HL-60 (cell line): ENCODE measurements at regions not wholly inside any gene's neighbourhood (a gene's known extent, or its start where the extent isn't known, plus 50 kb on each side); places are given as distances from the start of the nearest gene placed in this dataset.
A peak's percentile ranks its signal among the peaks of the same experiment; 100 is the strongest.

Experiments
- DNase-seq, 2 experiments: peaks; one replicate each; pipeline ENCODE4 v3.0.0-alpha.2; 2010 to 2020; ENCODE audit warnings: low read depth in 1 of 2, low spot score in 1 of 2
- H3K27ac ChIP-seq: fragments of 250-450 bp; sonication (Bioruptor Pico); replicated peaks from 2 replicates; pipeline ENCODE4 v1.5.1; 2020; ENCODE audit warnings: mild to moderate bottlenecking, moderate library complexity
- H3K27me3 ChIP-seq: fragments of 250-450 bp; sonication (Bioruptor Pico); 2 replicates; pipeline ENCODE4 v1.5.1; 2021; ENCODE audit warnings: mild to moderate bottlenecking, moderate library complexity; ENCODE audit not compliant: insufficient read depth, poor library complexity, severe bottlenecking
- H3K4me3 ChIP-seq: replicated peaks from 2 replicates; pipeline ENCODE4 v1.5.1; 2011; ENCODE audit warnings: mild to moderate bottlenecking, control low read depth, low read length; ENCODE audit not compliant: insufficient read depth
- CTCF ChIP-seq: IDR thresholded peaks from one replicate; pipeline ENCODE4 v1.5.1; 2011; ENCODE audit warnings: low read length, control low read depth, inconsistent platforms; ENCODE audit not compliant: insufficient read depth
- GABPA ChIP-seq: IDR thresholded peaks from 2 replicates; pipeline ENCODE4 v1.6.1; 2012; ENCODE audit warnings: low read depth
- POLR2AphosphoS5 ChIP-seq: IDR thresholded peaks from 2 replicates; pipeline ENCODE4 v1.6.1; 2012; ENCODE audit warnings: low read depth
- SPI1 ChIP-seq: IDR thresholded peaks from 2 replicates; pipeline ENCODE4 v1.6.1; 2012; ENCODE audit warnings: low read depth, mild to moderate bottlenecking, borderline replicate concordance
- TF ChIP-seq, protein P1 (sequence below): IDR thresholded peaks from 2 replicates; pipeline ENCODE4 v1.6.1; 2012; ENCODE audit warnings: low read depth; ENCODE audit not compliant: insufficient replicate concordance

DNA sequence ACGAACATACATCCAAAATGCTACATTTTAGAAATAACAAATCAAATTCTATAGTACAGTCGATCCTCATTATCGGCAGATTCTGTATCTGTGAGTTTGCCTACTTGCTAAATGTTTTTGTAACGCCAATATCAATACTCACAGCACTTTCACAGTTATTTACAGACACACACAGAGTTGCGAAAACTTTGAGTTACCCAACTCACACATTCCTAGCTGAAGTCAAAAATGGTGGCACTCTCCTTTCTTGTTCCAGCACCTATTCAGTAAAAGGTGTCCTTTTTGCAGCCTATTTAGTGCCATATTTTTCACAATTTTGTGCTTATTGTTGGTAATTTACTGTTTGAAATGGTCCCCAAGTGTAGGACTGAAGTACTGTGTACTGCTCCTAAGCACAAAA, 161.7 kb downstream of the AKR1D1 start:
- no peak for DNase-seq
- no peak for TF ChIP-seq SPI1
- H3K4me3 ChIP-seq = no peak overlapping the region
- no peaks in the 10 kb centered on the region for H3K27me3 ChIP-seq
- H3K27ac ChIP-seq = no peak overlapping the region

- H3K4me3 ChIP-seq = no peak overlapping the region
These were observed 162.7 kb downstream of the AKR1D1 start for GRCh38 chr7:138238734-138239659.

DNA sequence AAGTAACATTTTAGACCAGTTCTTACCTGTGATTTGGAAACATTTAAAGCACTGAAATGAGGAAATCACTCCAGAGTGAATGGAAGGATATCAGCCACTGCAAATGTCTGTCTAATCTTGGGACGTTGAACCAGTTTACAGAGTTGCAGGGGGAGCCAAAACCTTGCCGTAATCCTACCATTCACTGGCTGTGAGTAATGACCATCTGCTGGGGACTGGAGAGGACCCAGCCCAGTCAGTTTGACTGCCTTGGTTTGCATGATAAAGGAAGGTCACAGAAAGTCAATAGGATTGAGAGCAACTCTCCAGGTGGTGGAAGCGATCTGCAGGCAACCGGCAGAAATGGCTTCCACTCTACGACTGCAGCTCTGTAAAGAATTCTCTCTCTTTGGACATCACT, 167.2 kb downstream of the AKR1D1 start:
- TF ChIP-seq, protein P1, sequence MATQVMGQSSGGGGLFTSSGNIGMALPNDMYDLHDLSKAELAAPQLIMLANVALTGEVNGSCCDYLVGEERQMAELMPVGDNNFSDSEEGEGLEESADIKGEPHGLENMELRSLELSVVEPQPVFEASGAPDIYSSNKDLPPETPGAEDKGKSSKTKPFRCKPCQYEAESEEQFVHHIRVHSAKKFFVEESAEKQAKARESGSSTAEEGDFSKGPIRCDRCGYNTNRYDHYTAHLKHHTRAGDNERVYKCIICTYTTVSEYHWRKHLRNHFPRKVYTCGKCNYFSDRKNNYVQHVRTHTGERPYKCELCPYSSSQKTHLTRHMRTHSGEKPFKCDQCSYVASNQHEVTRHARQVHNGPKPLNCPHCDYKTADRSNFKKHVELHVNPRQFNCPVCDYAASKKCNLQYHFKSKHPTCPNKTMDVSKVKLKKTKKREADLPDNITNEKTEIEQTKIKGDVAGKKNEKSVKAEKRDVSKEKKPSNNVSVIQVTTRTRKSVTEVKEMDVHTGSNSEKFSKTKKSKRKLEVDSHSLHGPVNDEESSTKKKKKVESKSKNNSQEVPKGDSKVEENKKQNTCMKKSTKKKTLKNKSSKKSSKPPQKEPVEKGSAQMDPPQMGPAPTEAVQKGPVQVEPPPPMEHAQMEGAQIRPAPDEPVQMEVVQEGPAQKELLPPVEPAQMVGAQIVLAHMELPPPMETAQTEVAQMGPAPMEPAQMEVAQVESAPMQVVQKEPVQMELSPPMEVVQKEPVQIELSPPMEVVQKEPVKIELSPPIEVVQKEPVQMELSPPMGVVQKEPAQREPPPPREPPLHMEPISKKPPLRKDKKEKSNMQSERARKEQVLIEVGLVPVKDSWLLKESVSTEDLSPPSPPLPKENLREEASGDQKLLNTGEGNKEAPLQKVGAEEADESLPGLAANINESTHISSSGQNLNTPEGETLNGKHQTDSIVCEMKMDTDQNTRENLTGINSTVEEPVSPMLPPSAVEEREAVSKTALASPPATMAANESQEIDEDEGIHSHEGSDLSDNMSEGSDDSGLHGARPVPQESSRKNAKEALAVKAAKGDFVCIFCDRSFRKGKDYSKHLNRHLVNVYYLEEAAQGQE = no peak
- TF ChIP-seq SPI1 = no peak
- no peak for TF ChIP-seq GABPA
- no peak for TF ChIP-seq CTCF
- no peak for TF ChIP-seq POLR2AphosphoS5
- H3K27ac ChIP-seq = no peak overlapping the region
- no peaks in the 10 kb centered on the region for H3K27me3 ChIP-seq
- no peak overlapping the region for H3K4me3 ChIP-seq
- no peak for DNase-seq

More at GRCh38 chr7:138238734-138239659, 162.7 kb downstream of the AKR1D1 start:
- DNase-seq = peak in 1 of 2 experiments; percentile 36
- Histone ChIP-seq H3K27ac (no peak overlapping the region), H3K27me3 (no peaks in the 10 kb centered on the region)
- no peak for TF ChIP-seq POLR2AphosphoS5
- TF ChIP-seq, protein P1 = no peak
- no peak for TF ChIP-seq CTCF
- no peak for TF ChIP-seq GABPA
- no peak for TF ChIP-seq SPI1

- Histone ChIP-seq H3K27me3 (no peaks in the 10 kb centered on the region), H3K27ac (no peak overlapping the region), H3K4me3 (no peak overlapping the region)
- no peak for DNase-seq
- TF ChIP-seq SPI1 (no peak), GABPA (no peak), POLR2AphosphoS5 (no peak), CTCF (no peak)
- TF ChIP-seq, protein P1 = no peak
These were observed 167.6 kb downstream of the AKR1D1 start for GRCh38 chr7:138243836-138244235.
